ENCODE measurements at regions not wholly inside any gene's neighbourhood (a gene's known extent, or its start where the extent isn't known, plus 50 kb on each side); places are given as distances from the start of the nearest gene placed in this dataset.
"Not testable (repeated sequence)": the region's sequence is repeated elsewhere in the genome, so short reads cannot be mapped to it uniquely, and the experiment has no call there.

DNA sequence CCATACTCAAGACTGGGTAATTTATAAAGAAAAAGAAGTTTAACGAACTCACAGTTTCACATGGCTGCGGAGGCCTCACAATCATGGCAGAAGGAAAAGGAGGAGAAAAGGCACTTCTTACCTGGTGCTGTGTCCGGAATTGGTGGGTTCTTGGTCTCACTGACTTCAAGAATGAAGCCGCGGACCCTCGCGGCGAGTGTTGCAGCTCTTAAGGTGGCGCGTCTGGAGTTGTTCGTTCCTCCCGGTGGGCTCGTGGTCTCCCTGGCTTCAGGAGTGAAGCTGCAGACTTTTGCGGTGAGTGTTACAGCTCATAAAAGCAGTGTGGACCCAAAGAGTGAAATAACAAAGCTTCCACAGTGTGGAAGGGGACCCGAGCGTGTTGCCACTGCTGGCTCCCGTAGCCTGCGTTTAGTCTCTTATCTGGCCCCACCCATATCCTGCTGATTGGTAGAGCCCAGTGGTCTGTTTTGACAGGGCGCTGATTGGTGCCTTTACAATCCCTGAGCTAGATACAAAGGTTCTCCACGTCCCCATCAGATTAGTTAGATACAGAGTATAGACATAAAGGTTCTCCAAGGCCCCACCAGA, 846.0 kb downstream of the CDH18 start:
- not testable (repeated sequence) for DNase-seq (ENCODE audit: low read depth in 2 of 2, low spot score in 1 of 2)

GRCh38 chr5:19142713-19143414, 845.1 kb downstream of the CDH18 start:
- not testable (repeated sequence) for DNase-seq (ENCODE audit: low read depth in 2 of 2, low spot score in 1 of 2)

DNA sequence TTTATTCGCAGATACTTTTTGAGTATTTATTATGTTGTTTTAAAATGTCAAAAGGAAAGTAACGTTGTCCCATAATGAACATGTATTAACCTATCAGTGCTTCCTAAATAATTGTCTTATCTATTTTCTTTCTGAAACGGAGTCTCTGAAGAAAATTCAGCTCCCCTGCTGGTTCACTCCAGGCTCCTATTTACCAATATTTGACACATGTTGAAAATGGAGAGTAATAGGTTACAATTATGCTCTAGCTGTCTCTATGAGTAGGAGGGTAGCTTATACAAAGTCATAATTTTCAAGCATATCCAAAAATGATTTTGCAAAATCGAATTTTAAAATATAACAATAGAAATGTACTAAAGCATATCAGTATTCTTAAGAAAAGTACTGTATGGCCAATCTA, 844.1 kb downstream of the CDH18 start:
- no peak for DNase-seq (ENCODE audit: low read depth in 2 of 2, low spot score in 1 of 2)

DNA sequence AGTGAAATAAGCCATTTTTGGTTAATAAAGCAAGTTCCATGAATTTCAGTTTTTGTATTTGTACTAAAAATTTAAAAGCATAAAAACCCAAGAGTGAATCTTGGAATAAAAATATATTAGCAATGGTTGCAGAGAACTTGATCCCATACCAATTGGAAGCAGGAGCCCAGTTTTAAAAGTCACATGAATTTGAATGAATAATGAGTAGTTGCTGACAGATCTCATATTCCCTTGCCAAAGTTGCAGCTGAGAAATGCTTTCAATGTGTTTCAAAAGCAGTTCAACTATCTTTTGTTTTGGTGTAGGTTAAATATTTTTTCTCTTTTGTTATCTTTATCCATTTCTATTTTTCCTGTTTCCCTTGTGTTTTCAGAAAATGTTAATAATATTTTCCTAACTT, 818.6 kb downstream of the CDH18 start:
- DNase-seq (ENCODE audit: low read depth in 2 of 2, low spot score in 1 of 2) = no peak

DNA sequence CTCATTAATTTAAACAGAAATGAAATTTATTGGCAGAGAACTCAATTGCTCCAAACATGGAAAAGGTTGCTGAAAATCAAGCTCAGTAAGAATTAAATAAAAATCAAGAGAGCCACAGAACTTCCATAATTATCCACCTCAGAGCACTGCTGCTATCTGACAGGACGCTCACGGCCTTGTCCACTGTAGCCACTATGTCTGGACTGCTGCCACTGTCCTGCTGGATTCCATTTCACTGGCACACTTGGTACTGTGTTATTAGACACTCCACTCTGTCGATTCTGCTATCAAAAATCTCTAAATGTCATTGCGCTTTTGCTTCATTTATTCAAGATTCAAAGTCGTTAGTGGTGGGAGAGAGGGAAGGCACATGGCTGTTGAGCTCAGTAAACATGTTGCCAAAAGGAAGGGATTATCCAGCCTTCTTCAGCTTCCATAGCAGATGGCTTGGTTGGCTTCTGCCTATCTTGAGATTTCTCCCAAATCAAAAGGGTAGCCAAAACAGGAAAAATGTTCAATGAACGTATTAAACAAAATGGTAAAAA, 815.0 kb downstream of the CDH18 start:
- DNase-seq (ENCODE audit: low read depth in 2 of 2, low spot score in 1 of 2) = no peak

- no peak for DNase-seq (ENCODE audit: low read depth in 2 of 2, low spot score in 1 of 2)
These were observed 812.0 kb downstream of the CDH18 start for GRCh38 chr5:19175776-19176570.

DNA sequence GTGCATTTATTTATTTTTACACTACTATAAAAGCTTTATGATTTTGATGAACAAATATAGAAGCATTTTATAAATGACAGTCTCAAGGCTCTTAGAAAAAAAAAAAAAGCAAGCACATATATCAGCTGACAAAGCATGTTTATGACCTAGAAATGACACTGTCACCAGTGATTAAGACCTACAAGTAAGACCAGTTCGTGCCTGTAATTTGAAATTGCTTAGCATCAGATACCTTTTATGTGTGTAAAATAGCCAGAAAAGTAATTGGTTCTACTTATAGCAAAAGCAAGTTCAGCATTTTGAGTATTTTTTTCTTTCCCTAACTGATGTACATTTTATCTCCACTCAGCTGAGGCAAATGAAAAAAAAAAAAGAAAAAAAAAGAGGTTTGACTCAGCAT, 808.4 kb downstream of the CDH18 start:
- no peak for DNase-seq (ENCODE audit: low read depth in 2 of 2, low spot score in 1 of 2)

GRCh38 chr5:19189176-19189575, 798.8 kb downstream of the CDH18 start:
- DNase-seq (ENCODE audit: low read depth in 2 of 2, low spot score in 1 of 2) = no peak

GRCh38 chr5:19193631-19194030, 794.4 kb downstream of the CDH18 start:
- no peak for DNase-seq (ENCODE audit: low read depth in 2 of 2, low spot score in 1 of 2)

- DNase-seq (ENCODE audit: low read depth in 2 of 2, low spot score in 1 of 2) = no peak
These were observed 791.4 kb downstream of the CDH18 start for GRCh38 chr5:19196631-19197030.

DNA sequence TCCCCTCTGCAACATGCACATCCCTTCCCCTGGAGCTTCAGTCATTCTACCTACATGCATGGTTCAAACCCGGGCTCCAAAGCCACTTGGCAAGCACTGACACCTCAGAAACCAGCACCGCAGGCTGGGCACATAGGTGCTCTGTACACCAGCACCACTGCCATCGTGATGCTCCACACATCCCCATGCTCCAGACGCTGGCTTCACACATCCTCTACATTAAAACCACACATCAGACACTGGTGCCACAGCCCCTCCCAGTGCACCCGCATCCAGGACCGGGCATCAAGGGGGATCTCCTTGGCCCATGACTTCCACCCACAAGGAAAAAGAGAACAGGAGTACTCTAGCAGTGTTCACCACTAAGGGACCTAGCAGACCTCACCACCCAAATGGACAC, 787.7 kb downstream of the CDH18 start:
- DNase-seq (ENCODE audit: low read depth in 2 of 2, low spot score in 1 of 2) = no peak

DNA sequence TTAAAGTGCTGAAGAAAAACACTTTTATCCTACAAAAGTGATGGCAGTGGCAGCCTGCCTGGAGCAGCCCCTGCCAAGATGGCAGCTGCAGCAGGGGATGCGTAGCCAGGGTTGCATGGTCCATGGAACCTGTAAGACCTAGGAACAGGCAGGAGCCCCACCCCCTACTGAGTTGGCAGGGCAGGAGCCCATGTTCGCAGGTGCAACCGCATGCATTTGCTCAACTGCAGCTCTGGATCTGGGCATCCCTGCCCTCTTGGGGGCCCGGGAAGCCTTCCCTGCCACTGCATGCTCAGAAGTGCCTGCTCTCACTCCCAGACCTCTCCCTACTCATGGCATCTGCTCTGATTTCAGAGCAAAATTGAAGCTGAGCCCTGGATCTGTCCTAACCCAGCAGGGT, 779.6 kb downstream of the CDH18 start:
- DNase-seq (ENCODE audit: low read depth in 2 of 2, low spot score in 1 of 2) = no peak

- DNase-seq (ENCODE audit: low read depth in 2 of 2, low spot score in 1 of 2) = no peak
These were observed 777.1 kb downstream of the CDH18 start for GRCh38 chr5:19210886-19211285.

GRCh38 chr5:19229179-19229835, 758.7 kb downstream of the CDH18 start:
- DNase-seq (ENCODE audit: low read depth in 2 of 2, low spot score in 1 of 2) = no peak

- DNase-seq (ENCODE audit: low read depth in 2 of 2, low spot score in 1 of 2) = no peak
These were observed 754.4 kb downstream of the CDH18 start for GRCh38 chr5:19233573-19233972.

GRCh38 chr5:19235101-19235584, 752.9 kb downstream of the CDH18 start:
- DNase-seq (ENCODE audit: low read depth in 2 of 2, low spot score in 1 of 2) = no peak

- no peak for DNase-seq (ENCODE audit: low read depth in 2 of 2, low spot score in 1 of 2)
These were observed 747.8 kb downstream of the CDH18 start for GRCh38 chr5:19240170-19240569.

DNA sequence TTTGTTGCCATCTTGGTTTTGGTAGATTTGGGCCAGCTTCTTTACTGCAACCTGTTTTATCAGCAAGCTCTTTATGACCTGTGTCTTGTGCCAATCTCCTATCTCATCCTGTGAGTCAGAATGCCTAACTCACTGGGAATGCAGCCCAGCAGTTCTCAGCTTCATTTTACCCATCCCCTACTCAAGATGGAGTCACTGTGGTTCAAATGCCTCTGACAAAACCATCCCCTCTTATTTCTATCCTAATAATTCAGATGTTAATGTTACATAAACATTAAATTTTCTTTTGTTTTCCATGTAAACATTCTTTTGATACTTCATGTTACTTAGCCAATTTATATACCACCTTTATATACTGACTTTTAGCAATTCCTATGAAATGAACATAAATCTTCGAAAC, 746.3 kb downstream of the CDH18 start:
- no peak for DNase-seq (ENCODE audit: low read depth in 2 of 2, low spot score in 1 of 2)

DNA sequence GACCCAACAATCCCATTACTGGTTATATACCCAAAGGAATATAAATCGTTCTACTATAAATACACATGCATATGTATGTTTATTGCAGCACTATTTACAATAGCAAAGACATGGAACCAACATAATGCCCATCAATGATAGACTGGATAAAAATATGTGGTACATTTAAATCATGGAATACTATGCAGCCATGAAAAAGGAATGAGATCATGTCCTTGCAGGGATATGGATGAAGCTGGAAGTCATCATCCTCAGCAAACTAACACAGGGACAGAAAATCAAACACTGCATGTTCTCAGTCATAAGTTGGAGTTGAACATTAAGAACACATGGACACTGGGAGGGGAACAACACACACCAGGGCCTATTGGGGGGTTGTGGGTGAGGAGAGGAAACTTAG, 741.8 kb downstream of the CDH18 start:
- not testable (repeated sequence) for DNase-seq (ENCODE audit: low read depth in 2 of 2, low spot score in 1 of 2)

DNA sequence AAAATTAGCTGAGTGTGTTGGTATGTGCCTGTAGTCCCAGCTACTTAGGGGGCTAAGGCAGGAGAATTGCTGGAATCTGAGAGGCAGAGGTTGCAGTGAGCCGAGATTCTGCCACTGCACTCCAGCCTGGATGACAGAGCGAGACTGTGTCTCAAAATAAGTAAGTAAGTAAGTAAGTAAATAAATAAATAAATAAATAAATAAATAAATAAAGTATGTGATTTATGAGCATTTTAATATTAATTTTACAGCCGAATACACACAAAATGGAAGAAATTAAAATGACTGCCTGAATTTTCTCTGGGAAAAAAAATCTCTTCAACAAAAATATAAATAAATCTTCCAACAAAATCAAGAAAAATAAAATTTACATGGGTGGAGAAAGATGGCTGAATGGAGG, 740.7 kb downstream of the CDH18 start:
- no peak for DNase-seq (ENCODE audit: low read depth in 2 of 2, low spot score in 1 of 2)

- DNase-seq (ENCODE audit: low read depth in 2 of 2, low spot score in 1 of 2) = no peak
These were observed 732.0 kb downstream of the CDH18 start for GRCh38 chr5:19256036-19256435.

All from stimulated activated CD8-positive, alpha-beta memory T cell treated with anti-CD3 and anti-CD28 coated beads, Interleukin-4, amount 100 ng/mL, for 4 hours (primary cell).